DND-41 (cell line): ENCODE measurements at regions not wholly inside any gene's neighbourhood (a gene's known extent, or its start where the extent isn't known, plus 50 kb on each side); places are given as distances from the start of the nearest gene placed in this dataset.

ENCODE experiments used
- ATAC-seq: fragments of 200-7000 bp; cut with Tn5 transposase; 3 replicates; pipeline ENCODE4 v1.9.1; 2021; ENCODE audit warnings: low read depth; ENCODE audit not compliant: insufficient read depth
- DNase-seq: peaks from one replicate; pipeline ENCODE4 v3.0.0-alpha.2; 2020
- H2AFZ ChIP-seq: 2 replicates; pipeline ENCODE4 v1.6.0; 2012; ENCODE audit warnings: low read depth, low read length
- H3K27ac ChIP-seq: 2 replicates; pipeline ENCODE4 v1.5.1; 2012; ENCODE audit warnings: low read length, inconsistent platforms
- H3K27me3 ChIP-seq: fragments of 200-600 bp; sonication (generic); 2 replicates; pipeline ENCODE4 v1.6.0; 2012; ENCODE audit warnings: low read length, mild to moderate bottlenecking, inconsistent platforms; ENCODE audit not compliant: insufficient read depth, poor library complexity
- H3K36me3 ChIP-seq: 2 replicates; pipeline ENCODE4 v1.5.1; 2012; ENCODE audit warnings: low read length, inconsistent platforms; ENCODE audit not compliant: insufficient read depth
- H3K4me1 ChIP-seq: 2 replicates; pipeline ENCODE4 v1.5.1; 2012; ENCODE audit warnings: mild to moderate bottlenecking, low read length; ENCODE audit not compliant: insufficient read depth
- H3K4me2 ChIP-seq: 2 replicates; pipeline ENCODE4 v1.6.0; 2012; ENCODE audit warnings: mild to moderate bottlenecking, moderate library complexity, low read length, inconsistent platforms; ENCODE audit not compliant: insufficient read depth
- H3K4me3 ChIP-seq, 2 experiments: fragments of 200-600 bp in 1 of 2; shearing (Covaris generic) in 1 of 2; 2 replicates each; pipeline ENCODE4 v1.5.1; 2012 to 2016; ENCODE audit warnings: inconsistent platforms in 2 of 2, low read length in 2 of 2, mild to moderate bottlenecking in 2 of 2, low read depth in 1 of 2, moderate library complexity in 1 of 2
- H3K79me2 ChIP-seq: 2 replicates; pipeline ENCODE4 v1.6.0; 2012; ENCODE audit warnings: low read length, inconsistent platforms; ENCODE audit not compliant: insufficient read depth
- H3K9ac ChIP-seq: 2 replicates; pipeline ENCODE4 v1.6.0; 2012; ENCODE audit warnings: low read depth, mild to moderate bottlenecking, inconsistent platforms, low read length, moderate library complexity
- H3K9me3 ChIP-seq: 2 replicates; pipeline ENCODE4 v1.5.1; 2012; ENCODE audit warnings: low read length, moderate library complexity, mild to moderate bottlenecking, inconsistent platforms; ENCODE audit not compliant: insufficient read depth, severe bottlenecking
- H4K20me1 ChIP-seq: 2 replicates; pipeline ENCODE4 v1.6.0; 2012; ENCODE audit warnings: low read length; ENCODE audit not compliant: insufficient read depth
- EZH2 ChIP-seq: IDR thresholded peaks from 3 replicates; pipeline ENCODE4 v1.6.1; 2012; ENCODE audit warnings: borderline replicate concordance, low read depth, mild to moderate bottlenecking, moderate library complexity, low read length, inconsistent platforms; ENCODE audit not compliant: severe bottlenecking
- TF ChIP-seq, protein P1 (sequence below): IDR thresholded peaks from 2 replicates; pipeline ENCODE4 v1.5.1; 2012; ENCODE audit warnings: borderline replicate concordance, low read length, moderate library complexity, mild to moderate bottlenecking; ENCODE audit not compliant: poor library complexity, severe bottlenecking; ENCODE audit errors: extremely low read depth

GRCh38 chr22:47606426-47606825 lies 844.0 kb downstream of the TBC1D22A start:
- Histone ChIP-seq H2AFZ (no peak overlapping the region), H3K9ac (no peak overlapping the region), H3K4me2 (no peak overlapping the region), H4K20me1 (no peaks in the 10 kb centered on the region), H3K4me1 (no peaks in the 10 kb centered on the region), H3K9me3 (peaks cover 5% of the 10 kb centered on the region), H3K27me3 (no peaks in the 10 kb centered on the region), H3K4me3 (no peak overlapping the region), H3K27ac (no peak overlapping the region), H3K79me2 (no peaks in the 10 kb centered on the region), H3K36me3 (no peaks in the 10 kb centered on the region)
- TF ChIP-seq EZH2, result no peak
- TF ChIP-seq, protein P1, sequence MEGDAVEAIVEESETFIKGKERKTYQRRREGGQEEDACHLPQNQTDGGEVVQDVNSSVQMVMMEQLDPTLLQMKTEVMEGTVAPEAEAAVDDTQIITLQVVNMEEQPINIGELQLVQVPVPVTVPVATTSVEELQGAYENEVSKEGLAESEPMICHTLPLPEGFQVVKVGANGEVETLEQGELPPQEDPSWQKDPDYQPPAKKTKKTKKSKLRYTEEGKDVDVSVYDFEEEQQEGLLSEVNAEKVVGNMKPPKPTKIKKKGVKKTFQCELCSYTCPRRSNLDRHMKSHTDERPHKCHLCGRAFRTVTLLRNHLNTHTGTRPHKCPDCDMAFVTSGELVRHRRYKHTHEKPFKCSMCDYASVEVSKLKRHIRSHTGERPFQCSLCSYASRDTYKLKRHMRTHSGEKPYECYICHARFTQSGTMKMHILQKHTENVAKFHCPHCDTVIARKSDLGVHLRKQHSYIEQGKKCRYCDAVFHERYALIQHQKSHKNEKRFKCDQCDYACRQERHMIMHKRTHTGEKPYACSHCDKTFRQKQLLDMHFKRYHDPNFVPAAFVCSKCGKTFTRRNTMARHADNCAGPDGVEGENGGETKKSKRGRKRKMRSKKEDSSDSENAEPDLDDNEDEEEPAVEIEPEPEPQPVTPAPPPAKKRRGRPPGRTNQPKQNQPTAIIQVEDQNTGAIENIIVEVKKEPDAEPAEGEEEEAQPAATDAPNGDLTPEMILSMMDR, result no peak
- no peak for DNase-seq
- ATAC-seq, result no peak

GRCh38 chr22:47605886-47606285 lies 843.4 kb downstream of the TBC1D22A start:
- no peak overlapping the region for H3K9ac ChIP-seq
- DNase-seq (no peak), ATAC-seq (no peak)
- TF ChIP-seq, protein P1, result no peak
- no peak for TF ChIP-seq EZH2
- H3K27me3 ChIP-seq, result no peaks in the 10 kb centered on the region
- H3K27ac ChIP-seq, result no peak overlapping the region
- no peaks in the 10 kb centered on the region for H3K79me2 ChIP-seq
- peaks cover 5% of the 10 kb centered on the region for H3K9me3 ChIP-seq
- no peak overlapping the region for H3K4me2 ChIP-seq
- H3K4me3 ChIP-seq, result no peak overlapping the region
- H4K20me1 ChIP-seq, result no peaks in the 10 kb centered on the region
- no peaks in the 10 kb centered on the region for H3K36me3 ChIP-seq
- H3K4me1 ChIP-seq, result no peaks in the 10 kb centered on the region
- no peak overlapping the region for H2AFZ ChIP-seq

- Histone ChIP-seq H3K79me2 (no peaks in the 10 kb centered on the region), H3K4me1 (no peaks in the 10 kb centered on the region), H2AFZ (no peak overlapping the region), H3K9me3 (peaks cover 5% of the 10 kb centered on the region), H3K4me3 (no peak overlapping the region), H3K4me2 (no peak overlapping the region), H4K20me1 (no peaks in the 10 kb centered on the region), H3K36me3 (no peaks in the 10 kb centered on the region), H3K9ac (no peak overlapping the region), H3K27me3 (no peaks in the 10 kb centered on the region), H3K27ac (no peak overlapping the region)
- DNase-seq (no peak), ATAC-seq (no peak)
- no peak for TF ChIP-seq EZH2
- TF ChIP-seq, protein P1, result no peak
Observed at GRCh38 chr22:47605441-47605840, 843.0 kb downstream of the TBC1D22A start.

GRCh38 chr22:47604563-47604962 lies 842.1 kb downstream of the TBC1D22A start:
- Histone ChIP-seq H4K20me1 (no peaks in the 10 kb centered on the region), H3K27me3 (no peaks in the 10 kb centered on the region), H3K9ac (no peak overlapping the region), H3K4me1 (no peaks in the 10 kb centered on the region), H3K9me3 (peaks cover 5% of the 10 kb centered on the region), H3K4me3 (no peak overlapping the region), H3K27ac (no peak overlapping the region), H3K4me2 (no peak overlapping the region), H2AFZ (no peak overlapping the region), H3K79me2 (no peaks in the 10 kb centered on the region), H3K36me3 (no peaks in the 10 kb centered on the region)
- ATAC-seq (no peak), DNase-seq (no peak)
- TF ChIP-seq, protein P1, result no peak
- TF ChIP-seq EZH2, result no peak
